ENCODE measurements at regions not wholly inside any gene's neighbourhood (a gene's known extent, or its start where the extent isn't known, plus 50 kb on each side); places are given as distances from the start of the nearest gene placed in this dataset.

GRCh38 chr13:80923907-80924306 is 583.0 kb upstream of the SPRY2 start:
- TF ChIP-seq SMC3 (conservative IDR thresholded peaks at IDR 0.05; ENCODE audit: poor library complexity) (peak; percentile 58), EP300 (conservative IDR thresholded peaks at IDR 0.05; ENCODE audit: poor library complexity, severe bottlenecking) (no peak), CTCF (IDR thresholded peaks at IDR 0.05; ENCODE audit: poor library complexity, severe bottlenecking) (peak; percentile 38), RAD21 (conservative IDR thresholded peaks at IDR 0.05) (peak; percentile 57), MXI1 (conservative IDR thresholded peaks at IDR 0.05; ENCODE audit: poor library complexity, severe bottlenecking) (no peak)
- H3K4me2 ChIP-seq (ENCODE audit: low read length): no peak overlapping the region
- H3K36me3 ChIP-seq (ENCODE audit: insufficient read depth, low read length): no peaks in the 10 kb centered on the region
- no peak overlapping the region for H3K4me3 ChIP-seq (ENCODE audit: low read length)
- H3K9me3 ChIP-seq (ENCODE audit: low read length): no peaks in the 10 kb centered on the region
- no peaks in the 10 kb centered on the region for H3K9me2 ChIP-seq (ENCODE audit: insufficient read depth, low read length)
- no peaks in the 10 kb centered on the region for H3F3A ChIP-seq (ENCODE audit: insufficient read depth, low read length, poor library complexity, severe bottlenecking)
- H3K27ac ChIP-seq (ENCODE audit: low read length): no peak overlapping the region
- H3K9ac ChIP-seq (ENCODE audit: low read length): no peak overlapping the region
- no peaks in the 10 kb centered on the region for H4K20me1 ChIP-seq (ENCODE audit: insufficient read depth)
- no peaks in the 10 kb centered on the region for H3K27me3 ChIP-seq (ENCODE audit: insufficient read depth, low read depth, low read length)
- no peaks in the 10 kb centered on the region for H3K79me2 ChIP-seq (replicated peaks; ENCODE audit: insufficient read depth, low read length)
- H2AFZ ChIP-seq (ENCODE audit: low read depth, low read length): no peak overlapping the region

- no peaks in the 10 kb centered on the region for H4K20me1 ChIP-seq (ENCODE audit: insufficient read depth)
Observed at GRCh38 chr13:80921971-80922370, 581.0 kb upstream of the SPRY2 start.

More at GRCh38 chr13:80921971-80922370, 581.0 kb upstream of the SPRY2 start:
- no peaks in the 10 kb centered on the region for H3K27me3 ChIP-seq (ENCODE audit: insufficient read depth, low read depth, low read length)
- no peaks in the 10 kb centered on the region for H3F3A ChIP-seq (ENCODE audit: insufficient read depth, low read length, poor library complexity, severe bottlenecking)
- no peak overlapping the region for H3K4me2 ChIP-seq (ENCODE audit: low read length)
- no peak overlapping the region for H2AFZ ChIP-seq (ENCODE audit: low read depth, low read length)
- TF ChIP-seq EP300 (conservative IDR thresholded peaks at IDR 0.05; ENCODE audit: poor library complexity, severe bottlenecking) (no peak), REST (IDR thresholded peaks at IDR 0.05; ENCODE audit: borderline replicate concordance) (no peak), RAD21 (conservative IDR thresholded peaks at IDR 0.05) (no peak), MXI1 (conservative IDR thresholded peaks at IDR 0.05; ENCODE audit: poor library complexity, severe bottlenecking) (no peak), POLR2AphosphoS5 (IDR thresholded peaks at IDR 0.05) (no peak), EZH2 (IDR thresholded peaks at IDR 0.05; ENCODE audit: borderline replicate concordance, insufficient read depth, low read length, poor library complexity, severe bottlenecking) (no peak), SMC3 (conservative IDR thresholded peaks at IDR 0.05; ENCODE audit: poor library complexity) (no peak), CTCF (IDR thresholded peaks at IDR 0.05; ENCODE audit: poor library complexity, severe bottlenecking) (no peak)
- H3K36me3 ChIP-seq (ENCODE audit: insufficient read depth, low read length): no peaks in the 10 kb centered on the region
- H3K9me2 ChIP-seq (ENCODE audit: insufficient read depth, low read length): no peaks in the 10 kb centered on the region
- H3K4me3 ChIP-seq (ENCODE audit: low read length): no peak overlapping the region
- H3K9me3 ChIP-seq (ENCODE audit: low read length): no peaks in the 10 kb centered on the region
- H3K9ac ChIP-seq (ENCODE audit: low read length): no peak overlapping the region
- no peak overlapping the region for H3K27ac ChIP-seq (ENCODE audit: low read length)
- H3K79me2 ChIP-seq (replicated peaks; ENCODE audit: insufficient read depth, low read length): no peaks in the 10 kb centered on the region
